HG03045 (cell line): ENCODE measurements at regions not wholly inside any gene's neighbourhood (a gene's known extent, or its start where the extent isn't known, plus 50 kb on each side); places are given as distances from the start of the nearest gene placed in this dataset.
"Not testable (repeated sequence)": the region's sequence is repeated elsewhere in the genome, so short reads cannot be mapped to it uniquely, and the experiment has no call there.

ENCODE experiments used
- ATAC-seq: cut with Tn5 transposase; IDR thresholded peaks from one replicate; pipeline ENCODE4 v1.9.1; 2021; ENCODE audit warnings: mild to moderate bottlenecking, moderate library complexity; ENCODE audit not compliant: unreplicated experiment

- ATAC-seq = not testable (repeated sequence)
Observed at GRCh38 chr14:25440382-25440781, 390.4 kb upstream of the STXBP6 start.

- no peak for ATAC-seq
Observed at GRCh38 chr14:25436906-25437305, 387.0 kb upstream of the STXBP6 start.

GRCh38 chr14:25436288-25436875 is 386.4 kb upstream of the STXBP6 start:
- no peak for ATAC-seq

- no peak for ATAC-seq
Observed at GRCh38 chr14:25431211-25432076, 381.5 kb upstream of the STXBP6 start.

GRCh38 chr14:25430808-25431207 is 380.9 kb upstream of the STXBP6 start:
- ATAC-seq = no peak

- no peak for ATAC-seq
Observed at GRCh38 chr14:25412998-25413397, 363.1 kb upstream of the STXBP6 start.

- ATAC-seq = no peak
Observed at GRCh38 chr14:25411781-25412757, 362.1 kb upstream of the STXBP6 start.

GRCh38 chr14:25406818-25407217 is 356.9 kb upstream of the STXBP6 start:
- ATAC-seq = no peak

GRCh38 chr14:25400607-25401206 is 350.8 kb upstream of the STXBP6 start:
- no peak for ATAC-seq

- no peak for ATAC-seq
Observed at GRCh38 chr14:25396128-25396527, 346.2 kb upstream of the STXBP6 start.

GRCh38 chr14:25394791-25395391 is 344.9 kb upstream of the STXBP6 start:
- ATAC-seq = no peak

GRCh38 chr14:25394356-25394755 is 344.4 kb upstream of the STXBP6 start:
- ATAC-seq = no peak

GRCh38 chr14:25389948-25390347 is 340.0 kb upstream of the STXBP6 start:
- ATAC-seq = no peak

- ATAC-seq = no peak
Observed at GRCh38 chr14:25381498-25381897, 331.6 kb upstream of the STXBP6 start.

- no peak for ATAC-seq
Observed at GRCh38 chr14:25375639-25376038, 325.7 kb upstream of the STXBP6 start.

GRCh38 chr14:25371068-25371467 is 321.1 kb upstream of the STXBP6 start:
- ATAC-seq = no peak

GRCh38 chr14:25370057-25370456 is 320.1 kb upstream of the STXBP6 start:
- not testable (repeated sequence) for ATAC-seq

- no peak for ATAC-seq
Observed at GRCh38 chr14:25358330-25358729, 308.4 kb upstream of the STXBP6 start.

GRCh38 chr14:25351269-25351668 is 301.3 kb upstream of the STXBP6 start:
- ATAC-seq = no peak

GRCh38 chr14:25350802-25351201 is 300.9 kb upstream of the STXBP6 start:
- ATAC-seq = no peak
